ENCODE measurements at regions not wholly inside any gene's neighbourhood (a gene's known extent, or its start where the extent isn't known, plus 50 kb on each side); places are given as distances from the start of the nearest gene placed in this dataset.

- no peaks in the 10 kb centered on the region for H3K36me3 ChIP-seq (ENCODE audit: control insufficient read depth in 2 of 2, insufficient read depth in 1 of 2, low read length in 2 of 2)
- no peaks in the 10 kb centered on the region for H3K9me3 ChIP-seq (ENCODE audit: control insufficient read depth, insufficient read depth, low read depth, low read length)
- H3K4me3 ChIP-seq (ENCODE audit: low read depth, low read length), result no peak overlapping the region
- POLR2A ChIA-PET, result no interaction called here
- TF ChIP-seq PRDM6 (tag by site-specific recombination; IDR thresholded peaks at IDR 0.05) (no peak), ZBTB26 (tag by site-specific recombination; optimal IDR thresholded peaks at IDR 0.05) (no peak), ZFP69B (tag by site-specific recombination; IDR thresholded peaks at IDR 0.05) (no peak), ZNF623 (tag by site-specific recombination; IDR thresholded peaks at IDR 0.05) (no peak), ZNF202 (tag by site-specific recombination; IDR thresholded peaks at IDR 0.05; ENCODE audit: borderline replicate concordance) (no peak), ZNF791 (tag by site-specific recombination; IDR thresholded peaks at IDR 0.05) (no peak), ZFHX2 (tag by site-specific recombination; conservative IDR thresholded peaks at IDR 0.05) (no peak), MYNN (tag by site-specific recombination; IDR thresholded peaks at IDR 0.05; ENCODE audit: borderline replicate concordance) (no peak), ZNF830 (tag by site-specific recombination; IDR thresholded peaks at IDR 0.05; ENCODE audit: low read depth) (no peak), AEBP2 (tag by site-specific recombination; IDR thresholded peaks at IDR 0.05; ENCODE audit: borderline replicate concordance) (no peak), SP3 (tag by site-specific recombination; IDR thresholded peaks at IDR 0.05) (no peak), ZNF548 (tag by site-specific recombination; IDR thresholded peaks at IDR 0.05) (no peak), HIC1 (tag by site-specific recombination; IDR thresholded peaks at IDR 0.05) (no peak), ZNF48 (tag by site-specific recombination; IDR thresholded peaks at IDR 0.05) (no peak), ZNF302 (tag by site-specific recombination; IDR thresholded peaks at IDR 0.05; ENCODE audit: low read depth) (no peak), ZNF174 (tag by site-specific recombination; IDR thresholded peaks at IDR 0.05) (no peak), ZNF416 (tag by site-specific recombination; IDR thresholded peaks at IDR 0.05) (no peak)
- H3K27ac ChIP-seq (ENCODE audit: extremely low read depth, low read depth, low read length), result no peak overlapping the region
- CTCF ChIA-PET, result no interaction called here
- no peaks in the 10 kb centered on the region for H3K4me1 ChIP-seq (ENCODE audit: control insufficient read depth, insufficient read depth, low read length)
These were observed 244.0 kb upstream of the ANO5 start for GRCh38 chr11:21948876-21949275.

- H3K9me3 ChIP-seq (ENCODE audit: control insufficient read depth, insufficient read depth, low read depth, low read length), result no peaks in the 10 kb centered on the region
- H3K27ac ChIP-seq (ENCODE audit: extremely low read depth, low read depth, low read length), result no peak overlapping the region
- H3K36me3 ChIP-seq (ENCODE audit: control insufficient read depth in 2 of 2, insufficient read depth in 1 of 2, low read length in 2 of 2), result no peaks in the 10 kb centered on the region
- H3K4me1 ChIP-seq (ENCODE audit: control insufficient read depth, insufficient read depth, low read length), result no peaks in the 10 kb centered on the region
- ChIA-PET POLR2A (no interaction called here), CTCF (interaction anchor here (0.6 kb wide), 1 partner anchor 837 kb away, joined by 3 read pairs; no protein-coding TSS in a partner anchor)
- TF ChIP-seq ZBTB20 (tag by site-specific recombination; IDR thresholded peaks at IDR 0.05), result no peak
- no peak for TF ChIP-seq ZIC2 (tag by site-specific recombination; IDR thresholded peaks at IDR 0.05)
- no peak for TF ChIP-seq ZNF600 (tag by site-specific recombination; IDR thresholded peaks at IDR 0.05)
- TF ChIP-seq SP7 (tag by site-specific recombination; IDR thresholded peaks at IDR 0.05), result no peak
- no peak for TF ChIP-seq TSHZ1 (tag by site-specific recombination; IDR thresholded peaks at IDR 0.05; ENCODE audit: borderline replicate concordance)
- TF ChIP-seq ZNF830 (tag by site-specific recombination; IDR thresholded peaks at IDR 0.05; ENCODE audit: low read depth), result no peak
- TF ChIP-seq IKZF3 (tag by site-specific recombination; IDR thresholded peaks at IDR 0.05), result no peak
- TF ChIP-seq ZNF138 (tag by site-specific recombination; IDR thresholded peaks at IDR 0.05; ENCODE audit: borderline replicate concordance), result no peak
- TF ChIP-seq ZNF658 (tag by site-specific recombination; IDR thresholded peaks at IDR 0.05), result no peak
- no peak overlapping the region for H3K4me3 ChIP-seq (ENCODE audit: low read depth, low read length)
These were observed 243.0 kb upstream of the ANO5 start for GRCh38 chr11:21949763-21950413.

Measured in HEK293 (cell line).